Heart left ventricle (tissue), 13 donors: ENCODE measurements at regions not wholly inside any gene's neighbourhood (a gene's known extent, or its start where the extent isn't known, plus 50 kb on each side); places are given as distances from the start of the nearest gene placed in this dataset.

Source experiments
- POLR2A ChIP-seq, 2 donors: fragments of 450-650 bp; IDR thresholded peaks; one replicate each; pipeline ENCODE4 v1.6.1; 2017; ENCODE audit warnings: antibody characterized with exemption in 2 of 2, mild to moderate bottlenecking in 2 of 2, moderate library complexity in 2 of 2
- TF ChIP-seq, protein P1 (sequence below), 12 donors: fragments of 200-600 bp; sonication (generic) in 4 of 12; IDR thresholded peaks; one replicate each; pipeline versions ENCODE4 v1.5.0 to v1.8.0; 2018 to 2022; ENCODE audit warnings: antibody characterized with exemption in 12 of 12, mild to moderate bottlenecking in 5 of 12
- donor health status: ischemic (EF 13 %, LVEDD 7.1; RV severe dilation, severe dysfunction).
- donor health status: DM: no; HTN: yes; CAD: no.
- donor health status: DM: no; HTN: no; CAD: no.
- donor health status: ischemic (EF 25% LVEDD 6.9; RV normal size, moderate dysfunction).
- donor health status: ischemic (EF 25% LVEDD 5.7; RV mildly dilated, moderate dysfunction).
- donor health status: ischemic (EF 35%, LVEDD 5.7; RV mildly dilated, moderate dysfunction).
- donor health status: nonischemic (EF 11% LVEDD 7.7; RV severe dilation, severe dysfunction).
- donor health status: DM: yes; HTN: yes; CAD: no.
- donor health status: PGD.
- donor health status: ischemic (EF 29% LVEDD 5.4; RV normal size, mild dysfunction).
- donor health status: nonischemic (EF 23%, LVEDD 6.1; RV moderate dilation, normal function).

DNA sequence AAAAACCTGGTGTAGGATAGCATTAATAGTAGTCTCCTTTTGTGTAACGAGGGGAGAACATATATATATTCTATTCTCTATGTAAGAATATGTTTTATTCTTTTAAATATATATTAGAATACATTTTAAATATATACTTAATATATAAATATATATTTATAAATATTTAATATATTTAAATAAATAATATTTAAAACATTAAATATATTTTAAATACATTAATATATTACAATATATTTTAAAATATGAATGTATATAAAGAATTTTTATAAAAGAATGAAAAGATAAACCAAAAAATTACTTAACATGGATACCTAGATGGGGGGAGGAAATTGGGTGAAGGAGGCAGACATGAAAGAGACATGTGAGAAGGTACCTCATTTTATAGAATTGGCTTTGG lies 53.0 kb upstream of the ZNF831 start:
- TF ChIP-seq, protein P1, sequence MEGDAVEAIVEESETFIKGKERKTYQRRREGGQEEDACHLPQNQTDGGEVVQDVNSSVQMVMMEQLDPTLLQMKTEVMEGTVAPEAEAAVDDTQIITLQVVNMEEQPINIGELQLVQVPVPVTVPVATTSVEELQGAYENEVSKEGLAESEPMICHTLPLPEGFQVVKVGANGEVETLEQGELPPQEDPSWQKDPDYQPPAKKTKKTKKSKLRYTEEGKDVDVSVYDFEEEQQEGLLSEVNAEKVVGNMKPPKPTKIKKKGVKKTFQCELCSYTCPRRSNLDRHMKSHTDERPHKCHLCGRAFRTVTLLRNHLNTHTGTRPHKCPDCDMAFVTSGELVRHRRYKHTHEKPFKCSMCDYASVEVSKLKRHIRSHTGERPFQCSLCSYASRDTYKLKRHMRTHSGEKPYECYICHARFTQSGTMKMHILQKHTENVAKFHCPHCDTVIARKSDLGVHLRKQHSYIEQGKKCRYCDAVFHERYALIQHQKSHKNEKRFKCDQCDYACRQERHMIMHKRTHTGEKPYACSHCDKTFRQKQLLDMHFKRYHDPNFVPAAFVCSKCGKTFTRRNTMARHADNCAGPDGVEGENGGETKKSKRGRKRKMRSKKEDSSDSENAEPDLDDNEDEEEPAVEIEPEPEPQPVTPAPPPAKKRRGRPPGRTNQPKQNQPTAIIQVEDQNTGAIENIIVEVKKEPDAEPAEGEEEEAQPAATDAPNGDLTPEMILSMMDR (IDR thresholded peaks at IDR 0.05), result no peak
- no peak for TF ChIP-seq POLR2A (IDR thresholded peaks at IDR 0.05)
